HEK293T (cell line): ENCODE measurements at regions not wholly inside any gene's neighbourhood (a gene's known extent, or its start where the extent isn't known, plus 50 kb on each side); places are given as distances from the start of the nearest gene placed in this dataset.

ENCODE experiments used
- ARNT ChIP-seq: fragments of 450-650 bp; IDR thresholded peaks from 2 replicates; pipeline ENCODE4 v1.6.1; 2017; ENCODE audit warnings: mild to moderate bottlenecking
- BHLHE40 ChIP-seq: fragments of 450-650 bp; IDR thresholded peaks from 2 replicates; pipeline ENCODE4 v1.6.1; 2016; ENCODE audit warnings: mild to moderate bottlenecking, moderate library complexity, borderline replicate concordance
- CTBP1 ChIP-seq: fragments of 450-650 bp; IDR thresholded peaks from 2 replicates; pipeline ENCODE4 v1.6.1; 2016; ENCODE audit warnings: borderline replicate concordance
- ELF4 ChIP-seq: fragments of 450-650 bp; IDR thresholded peaks from 2 replicates; pipeline ENCODE4 v1.6.1; 2017; ENCODE audit warnings: antibody characterized with exemption
- FOXA1 ChIP-seq: fragments of 450-650 bp; IDR thresholded peaks from 2 replicates; pipeline ENCODE4 v1.6.1; 2016; ENCODE audit warnings: mild to moderate bottlenecking
- FOXK2 ChIP-seq: fragments of 450-650 bp; IDR thresholded peaks from 2 replicates; pipeline ENCODE4 v1.6.1; 2016; ENCODE audit warnings: mild to moderate bottlenecking
- FOXM1 ChIP-seq: fragments of 450-650 bp; IDR thresholded peaks from 2 replicates; pipeline ENCODE4 v1.6.1; 2017; ENCODE audit warnings: mild to moderate bottlenecking, borderline replicate concordance
- HDGF ChIP-seq: fragments of 450-650 bp; IDR thresholded peaks from 2 replicates; pipeline ENCODE4 v1.6.1; 2017; ENCODE audit warnings: antibody characterized with exemption, borderline replicate concordance
- L3MBTL2 ChIP-seq: fragments of 450-650 bp; conservative IDR thresholded peaks from 2 replicates; pipeline ENCODE4 v1.6.1; 2016; ENCODE audit warnings: mild to moderate bottlenecking
- PKNOX1 ChIP-seq: fragments of 450-650 bp; IDR thresholded peaks from 2 replicates; pipeline ENCODE4 v1.6.1; 2016
- SP1 ChIP-seq: fragments of 450-650 bp; IDR thresholded peaks from 2 replicates; pipeline ENCODE4 v1.6.1; 2017
- SUZ12 ChIP-seq: fragments of 450-650 bp; IDR thresholded peaks from 2 replicates; pipeline ENCODE4 v1.6.1; 2016; ENCODE audit warnings: mild to moderate bottlenecking
- TARDBP ChIP-seq: fragments of 450-650 bp; IDR thresholded peaks from 2 replicates; pipeline ENCODE4 v1.6.1; 2016
- ZNF384 ChIP-seq: fragments of 450-650 bp; IDR thresholded peaks from 2 replicates; pipeline ENCODE4 v1.6.1; 2016

GRCh38 chr7:47669178-47669891 is 87.4 kb upstream of the TNS3 start:
- no peak for TF ChIP-seq TARDBP
- no peak for TF ChIP-seq FOXK2
- no peak for TF ChIP-seq SP1
- no peak for TF ChIP-seq BHLHE40
- TF ChIP-seq SUZ12, result no peak
- no peak for TF ChIP-seq HDGF
- TF ChIP-seq ELF4, result no peak
- TF ChIP-seq FOXM1, result no peak
- no peak for TF ChIP-seq ARNT
- TF ChIP-seq L3MBTL2, result no peak
- no peak for TF ChIP-seq FOXA1
- no peak for TF ChIP-seq ZNF384
- TF ChIP-seq PKNOX1, result no peak
- no peak for TF ChIP-seq CTBP1
